IMR-90 (cell line): ENCODE measurements at regions not wholly inside any gene's neighbourhood (a gene's known extent, or its start where the extent isn't known, plus 50 kb on each side); places are given as distances from the start of the nearest gene placed in this dataset.

Experiments used
- CHD1 ChIP-seq: IDR thresholded peaks from 2 replicates; pipeline ENCODE4 v1.6.1; 2012; ENCODE audit warnings: low read depth, low read length, improper control_type of control experiment
- CTCF ChIP-seq: conservative IDR thresholded peaks from 2 replicates; pipeline ENCODE4 v1.5.1; 2012; ENCODE audit warnings: mild to moderate bottlenecking, low read depth, low read length, improper control_type of control experiment

- TF ChIP-seq CTCF = no peak
- TF ChIP-seq CHD1 = no peak
Observed at GRCh38 chr3:163384383-163384782, 1693.9 kb downstream of the SI start.
